ENCODE measurements at regions not wholly inside any gene's neighbourhood (a gene's known extent, or its start where the extent isn't known, plus 50 kb on each side); places are given as distances from the start of the nearest gene placed in this dataset.

GRCh38 chr3:182462152-182462551 lies 331.2 kb upstream of the ATP11B start:
- no peak for DNase-seq (ENCODE audit: low spot score)

GRCh38 chr3:182464513-182465145 lies 328.7 kb upstream of the ATP11B start:
- no peak for DNase-seq (ENCODE audit: low spot score)

GRCh38 chr3:182465301-182466185 lies 327.8 kb upstream of the ATP11B start:
- no peak for DNase-seq (ENCODE audit: low spot score)

- DNase-seq (ENCODE audit: low spot score), result no peak
These were observed 324.2 kb upstream of the ATP11B start for GRCh38 chr3:182469086-182469485.

- DNase-seq (ENCODE audit: low spot score), result no peak
These were observed 323.1 kb upstream of the ATP11B start for GRCh38 chr3:182470187-182470586.

GRCh38 chr3:182473191-182473710 lies 320.1 kb upstream of the ATP11B start:
- no peak for DNase-seq (ENCODE audit: low spot score)

GRCh38 chr3:182478369-182478768 lies 314.9 kb upstream of the ATP11B start:
- DNase-seq (ENCODE audit: low spot score), result no peak

- DNase-seq (ENCODE audit: low spot score), result no peak
These were observed 313.6 kb upstream of the ATP11B start for GRCh38 chr3:182479419-182480336.

GRCh38 chr3:182482705-182483104 lies 310.6 kb upstream of the ATP11B start:
- DNase-seq (ENCODE audit: low spot score), result no peak

GRCh38 chr3:182484682-182485081 lies 308.6 kb upstream of the ATP11B start:
- DNase-seq (ENCODE audit: low spot score), result no peak

GRCh38 chr3:182485301-182485700 lies 308.0 kb upstream of the ATP11B start:
- DNase-seq (ENCODE audit: low spot score), result no peak

- DNase-seq (ENCODE audit: low spot score), result no peak
These were observed 306.8 kb upstream of the ATP11B start for GRCh38 chr3:182486463-182486862.

GRCh38 chr3:182487143-182487542 lies 306.2 kb upstream of the ATP11B start:
- DNase-seq (ENCODE audit: low spot score), result no peak

GRCh38 chr3:182487611-182488010 lies 305.7 kb upstream of the ATP11B start:
- no peak for DNase-seq (ENCODE audit: low spot score)

GRCh38 chr3:182490596-182491491 lies 302.5 kb upstream of the ATP11B start:
- no peak for DNase-seq (ENCODE audit: low spot score)

GRCh38 chr3:182491577-182491976 lies 301.7 kb upstream of the ATP11B start:
- DNase-seq (ENCODE audit: low spot score), result no peak

- DNase-seq (ENCODE audit: low spot score), result no peak
These were observed 300.8 kb upstream of the ATP11B start for GRCh38 chr3:182492536-182492935.

- no peak for DNase-seq (ENCODE audit: low spot score)
These were observed 293.0 kb upstream of the ATP11B start for GRCh38 chr3:182500289-182500688.

- no peak for DNase-seq (ENCODE audit: low spot score)
These were observed 291.4 kb upstream of the ATP11B start for GRCh38 chr3:182501856-182502255.

GRCh38 chr3:182503401-182503800 lies 289.9 kb upstream of the ATP11B start:
- no peak for DNase-seq (ENCODE audit: low spot score)
